GM12874 (cell line): ENCODE measurements at regions not wholly inside any gene's neighbourhood (a gene's known extent, or its start where the extent isn't known, plus 50 kb on each side); places are given as distances from the start of the nearest gene placed in this dataset.

Experiments
- CTCF ChIP-seq: IDR thresholded peaks from 2 replicates; pipeline ENCODE4 v1.5.1; 2011; ENCODE audit warnings: low read depth, mild to moderate bottlenecking, control low read depth, low read length, moderate library complexity; ENCODE audit not compliant: insufficient read depth

- TF ChIP-seq CTCF = no peak
Measured at GRCh38 chr9:115910959-115911358, 242.6 kb upstream of the PAPPA start.

- TF ChIP-seq CTCF = no peak
Measured at GRCh38 chr9:115912086-115912485, 241.5 kb upstream of the PAPPA start.

GRCh38 chr9:115913696-115914095 lies 239.9 kb upstream of the PAPPA start:
- TF ChIP-seq CTCF = no peak

GRCh38 chr9:115914291-115914690 lies 239.3 kb upstream of the PAPPA start:
- TF ChIP-seq CTCF = no peak

GRCh38 chr9:115921301-115921700 lies 232.3 kb upstream of the PAPPA start:
- TF ChIP-seq CTCF = no peak

- no peak for TF ChIP-seq CTCF
Measured at GRCh38 chr9:115922444-115922843, 231.1 kb upstream of the PAPPA start.

GRCh38 chr9:115923410-115923809 lies 230.2 kb upstream of the PAPPA start:
- no peak for TF ChIP-seq CTCF
